DND-41 (cell line): ENCODE measurements at regions not wholly inside any gene's neighbourhood (a gene's known extent, or its start where the extent isn't known, plus 50 kb on each side); places are given as distances from the start of the nearest gene placed in this dataset.

ENCODE experiments used
- CTCF ChIP-seq: IDR thresholded peaks from 2 replicates; pipeline ENCODE4 v1.5.1; 2012; ENCODE audit warnings: borderline replicate concordance, low read length, moderate library complexity, mild to moderate bottlenecking; ENCODE audit not compliant: poor library complexity, severe bottlenecking; ENCODE audit errors: extremely low read depth
- EZH2 ChIP-seq: IDR thresholded peaks from 3 replicates; pipeline ENCODE4 v1.6.1; 2012; ENCODE audit warnings: borderline replicate concordance, low read depth, mild to moderate bottlenecking, moderate library complexity, low read length, inconsistent platforms; ENCODE audit not compliant: severe bottlenecking

GRCh38 chr12:114757684-114758325 lies 73.8 kb upstream of the TBX3 start:
- TF ChIP-seq CTCF = no peak
- TF ChIP-seq EZH2 = no peak
